ENCODE measurements at regions not wholly inside any gene's neighbourhood (a gene's known extent, or its start where the extent isn't known, plus 50 kb on each side); places are given as distances from the start of the nearest gene placed in this dataset.

- TF ChIP-seq ZNF347 (CRISPR knock-in tag; IDR thresholded peaks at IDR 0.05; ENCODE audit: low read depth) (no peak), STAT5A (IDR thresholded peaks at IDR 0.05; ENCODE audit: borderline replicate concordance, low read length) (no peak), TRIM28 (IDR thresholded peaks at IDR 0.05) (no peak), TRIM24 (IDR thresholded peaks at IDR 0.05) (no peak), ZNF124 (CRISPR knock-in tag; IDR thresholded peaks at IDR 0.05) (no peak), CBX3 (IDR thresholded peaks at IDR 0.05; ENCODE audit: borderline replicate concordance in 1 of 2, low read length in 2 of 2) (no peak), CTCF (IDR thresholded peaks at IDR 0.05 in 2 of 3, conservative IDR thresholded peaks at IDR 0.05 in 1 of 3; ENCODE audit: insufficient read depth in 2 of 3, low read depth in 1 of 3, low read length in 3 of 3) (no peak), PRMT5 (CRISPR knock-in tag; IDR thresholded peaks at IDR 0.05) (no peak), TCFL5 (CRISPR knock-in tag; conservative IDR thresholded peaks at IDR 0.05) (no peak)
- H3K27me3 ChIP-seq (ENCODE audit: control insufficient read depth in 2 of 2, insufficient read depth in 2 of 2, low read length in 2 of 2), result no peaks in the 10 kb centered on the region; a peak in 1 of 5 replicates
- no peaks in the 10 kb centered on the region for H3K9me3 ChIP-seq (replicated peaks; ENCODE audit: control insufficient read depth, insufficient read depth, low read depth, low read length)
- no peak overlapping the region for H3K4me2 ChIP-seq (ENCODE audit: insufficient read depth, low read length)
- H3K9ac ChIP-seq (ENCODE audit: insufficient read depth in 1 of 2, low read depth in 2 of 2, low read length in 2 of 2), result no peak overlapping the region
- FAIRE-seq (no peak), ATAC-seq (no peak), DNase-seq (ENCODE audit: extremely low read depth in 1 of 4, low spot score in 3 of 4) (no peak)
- ChIA-PET CTCF (ENCODE audit: low intra/inter-chr PET ratio) (no interaction called here), POLR2A (no interaction called here)
- no peak overlapping the region for H3K4me3 ChIP-seq
- H4K20me1 ChIP-seq (replicated peaks; ENCODE audit: control insufficient read depth, insufficient read depth, low read length), result no peaks in the 10 kb centered on the region
- H3K4me1 ChIP-seq (replicated peaks in 1 of 2; ENCODE audit: control insufficient read depth in 2 of 2, insufficient read depth in 2 of 2, low read length in 2 of 2), result no peaks in the 10 kb centered on the region
- BruUV-seq (replicated peaks), result no TSS peak
- in situ Hi-C loops (cut with MboI), result no loop called here
- no peak overlapping the region for H2AFZ ChIP-seq (ENCODE audit: low read depth, low read length)
- H3K27ac ChIP-seq (ENCODE audit: extremely low read depth, low read depth, low read length), result no peak overlapping the region
- intact Hi-C loops (cut with micrococcal nuclease), result no loop called here
- no peaks in the 10 kb centered on the region for H3K9me1 ChIP-seq (ENCODE audit: control insufficient read depth, insufficient read depth, low read length)
- H3K36me3 ChIP-seq (ENCODE audit: control insufficient read depth, insufficient read depth, low read length), result no peaks in the 10 kb centered on the region
- 0% methylated on average over 2 of the region's 2 CpGs for WGBS (ENCODE audit: insufficient coverage, low coverage, missing lambda C conversion rate)
- H3K79me2 ChIP-seq (ENCODE audit: control insufficient read depth, insufficient read depth, low read length), result no peaks in the 10 kb centered on the region
These were observed 427.4 kb upstream of the PPP2R3A start for GRCh38 chr3:135538123-135538522.

All from K562 (cell line).